G401.6 (cell line): ENCODE measurements at regions not wholly inside any gene's neighbourhood (a gene's known extent, or its start where the extent isn't known, plus 50 kb on each side); places are given as distances from the start of the nearest gene placed in this dataset.
"Not testable (repeated sequence)": the region's sequence is repeated elsewhere in the genome, so short reads cannot be mapped to it uniquely, and the experiment has no call there.

ENCODE experiments used
- FAIRE-seq: peaks from 2 replicates; lab custom pipeline; 2012; peaks lifted over from hg19 to GRCh38; lab: Jason Lieb, UNC

DNA sequence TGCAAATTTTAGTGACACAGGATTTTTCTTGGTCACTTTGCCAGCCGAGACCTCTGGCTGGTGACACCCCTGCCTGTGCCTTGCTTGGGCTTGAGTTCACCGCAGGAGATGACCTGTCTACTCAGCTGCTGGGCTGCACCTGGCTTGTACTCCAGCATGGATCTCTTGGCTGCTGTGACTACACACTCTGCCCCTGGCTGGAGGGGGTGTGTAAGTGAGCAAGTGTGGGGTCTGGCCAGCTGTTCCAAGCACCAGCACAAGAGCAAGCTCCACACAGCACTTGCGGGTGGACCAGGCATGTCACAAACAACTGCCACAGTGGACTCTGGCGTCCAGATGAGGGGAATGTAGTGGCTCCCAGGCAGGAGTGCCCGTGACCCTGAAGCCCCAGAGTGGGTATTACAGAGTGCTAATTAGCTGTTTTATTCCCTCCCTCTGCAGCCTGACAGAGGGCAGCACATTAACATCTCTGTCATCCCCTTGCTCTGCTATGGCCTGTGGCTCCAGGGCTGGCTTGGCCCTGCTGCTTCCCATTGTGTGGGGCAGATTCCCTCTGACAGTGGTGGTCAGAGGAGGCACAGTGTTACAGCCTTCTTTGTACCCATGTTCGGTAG lies 1387.2 kb downstream of the OLFM4 start:
- FAIRE-seq = no peak

DNA sequence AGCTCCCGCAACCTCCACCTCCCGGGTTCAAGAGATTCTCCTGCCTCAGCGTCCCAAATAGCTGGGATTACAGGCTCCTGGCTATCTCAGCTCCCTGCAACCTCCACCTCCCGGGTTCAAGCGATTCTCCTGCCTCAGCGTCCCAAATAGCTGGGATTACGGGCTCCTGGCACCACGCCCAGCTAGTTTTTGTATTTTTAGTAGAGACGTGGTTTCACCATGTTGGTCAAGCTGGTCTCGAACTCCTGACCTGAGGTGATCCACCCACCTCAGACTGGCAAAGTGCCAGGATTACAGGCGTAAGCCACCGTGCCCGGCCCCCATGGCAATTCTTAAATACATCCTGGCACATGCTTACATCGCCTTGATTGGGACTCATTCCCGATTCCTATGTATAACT lies 1394.3 kb downstream of the OLFM4 start:
- not testable (repeated sequence) for FAIRE-seq

DNA sequence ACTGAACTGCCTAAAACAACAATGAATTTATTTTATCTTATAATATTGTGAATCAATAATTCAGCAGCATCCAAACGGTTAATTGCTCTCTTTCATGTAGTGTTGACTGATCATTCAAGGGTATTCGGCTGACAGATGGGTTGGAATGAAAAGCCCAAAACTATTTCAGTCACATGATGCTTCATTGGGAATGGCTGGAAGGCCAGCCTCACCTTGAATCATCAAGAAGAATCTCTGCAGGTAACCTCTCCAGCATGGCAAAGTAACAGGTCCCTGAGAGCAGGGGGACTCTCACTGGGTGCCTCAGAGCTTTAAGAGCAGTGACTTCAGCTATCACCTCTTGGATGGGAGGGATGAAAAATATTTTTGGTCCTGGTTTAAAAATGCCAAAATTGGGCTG lies 1395.7 kb downstream of the OLFM4 start:
- no peak for FAIRE-seq

DNA sequence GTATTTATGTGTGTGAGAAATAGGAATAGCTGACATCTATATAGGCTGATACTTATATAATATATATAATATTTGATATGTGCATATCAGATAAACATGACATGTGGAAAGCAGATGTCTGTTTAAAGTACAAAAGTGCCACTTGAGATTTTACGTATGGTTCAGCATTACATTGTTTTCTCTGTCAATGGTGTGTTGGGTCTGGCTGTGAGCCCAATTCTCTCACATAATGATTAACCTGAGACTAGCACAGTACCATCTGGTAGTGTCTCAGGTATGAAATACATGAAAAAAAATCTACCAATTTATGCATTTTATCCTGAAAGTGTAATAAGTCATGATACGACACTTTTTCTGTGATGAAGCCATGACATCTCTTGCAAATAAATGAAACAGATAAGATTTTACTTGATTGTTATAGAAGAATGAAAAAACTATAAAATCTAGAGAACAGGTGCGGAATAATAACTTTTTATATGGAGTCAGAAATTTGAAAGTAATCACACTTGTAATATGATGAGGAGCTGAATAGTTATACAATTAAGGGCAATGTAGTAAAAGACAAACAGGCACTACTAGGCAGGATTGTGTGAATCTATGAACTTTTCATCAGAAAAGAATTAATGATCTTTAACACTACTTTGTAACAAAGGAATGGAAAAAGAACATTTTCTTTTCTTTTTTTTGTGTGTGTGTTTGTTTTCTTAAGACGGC lies 1405.0 kb downstream of the OLFM4 start:
- FAIRE-seq = no peak

DNA sequence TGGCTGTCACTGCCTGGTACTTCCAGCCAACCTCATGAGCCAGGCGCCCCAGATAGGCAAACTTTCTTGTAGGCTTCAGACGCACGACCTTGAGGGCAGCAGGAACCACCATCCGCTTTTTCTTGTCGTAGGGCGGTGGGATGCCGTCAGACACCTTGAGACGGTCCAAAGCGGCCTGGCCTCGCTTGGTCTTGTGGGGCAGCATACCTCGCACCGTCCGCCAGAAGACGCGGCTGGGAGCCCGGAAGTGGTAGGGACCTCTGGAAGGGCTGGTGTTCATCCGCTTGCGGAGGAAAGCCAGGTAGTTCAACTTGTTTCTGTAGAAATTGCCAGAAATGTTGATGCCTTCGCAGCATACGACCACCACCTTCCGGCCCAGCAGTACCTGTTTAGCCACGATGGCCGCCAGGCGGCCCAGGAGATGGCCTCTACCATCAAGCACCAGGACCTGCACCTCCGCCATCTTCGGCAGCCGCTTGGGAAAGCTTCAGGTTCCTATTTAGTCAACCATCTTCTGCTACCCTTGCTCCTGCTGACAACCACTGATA lies 1412.3 kb downstream of the OLFM4 start:
- FAIRE-seq = not testable (repeated sequence)

DNA sequence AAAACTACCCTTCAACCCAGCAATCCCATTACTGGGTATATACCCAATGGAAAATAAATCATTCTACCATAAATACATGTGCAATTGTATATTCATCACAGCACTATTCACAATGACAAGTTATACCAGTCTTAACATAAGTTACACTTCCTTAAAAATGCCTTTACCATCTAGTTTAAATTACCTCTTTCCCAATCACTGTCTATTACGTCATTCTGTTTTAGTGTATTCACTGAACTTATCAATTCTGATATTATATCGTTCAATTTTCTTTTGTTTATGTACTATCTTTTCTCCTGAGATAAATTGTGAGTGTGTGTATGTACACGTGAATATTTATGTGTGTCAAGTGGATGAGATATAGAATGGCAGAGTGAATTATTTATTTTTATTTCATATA lies 1416.8 kb downstream of the OLFM4 start:
- FAIRE-seq = no peak

DNA sequence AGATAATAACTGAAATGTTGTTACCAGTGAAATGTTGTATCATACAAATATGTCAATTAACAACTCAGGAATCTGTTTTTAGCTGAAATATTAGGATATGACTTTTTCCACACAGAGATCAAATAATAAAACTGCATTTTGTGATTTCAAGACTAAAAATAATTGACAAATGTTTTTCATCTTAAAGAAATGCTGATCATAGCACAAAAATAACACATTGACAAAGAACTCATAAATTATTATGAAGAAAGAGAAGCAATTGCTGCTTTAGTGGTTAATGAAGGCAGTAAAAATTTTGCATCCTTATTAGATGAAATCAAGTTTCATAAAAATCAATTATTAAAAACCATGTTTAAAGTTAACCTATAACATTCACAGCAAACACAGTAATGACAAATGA lies 1417.3 kb downstream of the OLFM4 start:
- no peak for FAIRE-seq

DNA sequence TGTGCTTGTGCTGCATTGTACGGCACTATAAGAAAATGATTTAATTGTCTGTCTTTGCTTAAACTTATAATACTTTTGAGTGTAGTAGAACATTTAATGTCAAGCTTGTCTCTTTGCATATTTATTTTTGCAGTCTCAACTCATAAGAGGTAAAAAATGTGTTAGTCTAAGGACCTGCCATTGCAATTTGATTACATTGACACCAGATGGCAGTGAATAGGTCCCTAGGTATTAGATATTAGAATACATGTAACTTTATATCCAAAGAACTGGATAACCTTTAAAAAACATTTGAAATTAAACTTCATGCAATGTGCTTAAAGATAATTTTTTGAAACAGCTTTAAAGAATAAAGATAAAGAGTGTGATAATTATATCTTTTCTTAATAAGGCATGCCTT lies 1421.3 kb downstream of the OLFM4 start:
- FAIRE-seq = no peak

DNA sequence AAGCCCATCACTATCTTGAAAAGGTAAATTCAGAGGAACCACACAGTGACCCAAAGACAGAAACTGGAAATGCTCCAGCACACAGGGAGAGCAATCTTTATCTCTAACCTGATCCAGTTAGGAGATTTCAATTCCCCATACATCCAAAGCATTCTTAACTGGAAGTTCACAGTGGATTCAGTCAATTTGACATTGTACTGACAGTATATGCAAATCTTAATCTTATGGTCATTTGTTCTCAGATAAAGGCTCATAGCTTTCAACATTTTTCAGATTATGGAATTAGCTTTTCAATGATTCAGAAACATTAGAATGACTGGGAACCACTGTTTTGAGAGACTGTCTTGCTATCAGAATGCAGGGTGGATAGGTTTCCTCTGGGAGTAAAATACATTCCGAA lies 1455.6 kb downstream of the OLFM4 start:
- FAIRE-seq = no peak

DNA sequence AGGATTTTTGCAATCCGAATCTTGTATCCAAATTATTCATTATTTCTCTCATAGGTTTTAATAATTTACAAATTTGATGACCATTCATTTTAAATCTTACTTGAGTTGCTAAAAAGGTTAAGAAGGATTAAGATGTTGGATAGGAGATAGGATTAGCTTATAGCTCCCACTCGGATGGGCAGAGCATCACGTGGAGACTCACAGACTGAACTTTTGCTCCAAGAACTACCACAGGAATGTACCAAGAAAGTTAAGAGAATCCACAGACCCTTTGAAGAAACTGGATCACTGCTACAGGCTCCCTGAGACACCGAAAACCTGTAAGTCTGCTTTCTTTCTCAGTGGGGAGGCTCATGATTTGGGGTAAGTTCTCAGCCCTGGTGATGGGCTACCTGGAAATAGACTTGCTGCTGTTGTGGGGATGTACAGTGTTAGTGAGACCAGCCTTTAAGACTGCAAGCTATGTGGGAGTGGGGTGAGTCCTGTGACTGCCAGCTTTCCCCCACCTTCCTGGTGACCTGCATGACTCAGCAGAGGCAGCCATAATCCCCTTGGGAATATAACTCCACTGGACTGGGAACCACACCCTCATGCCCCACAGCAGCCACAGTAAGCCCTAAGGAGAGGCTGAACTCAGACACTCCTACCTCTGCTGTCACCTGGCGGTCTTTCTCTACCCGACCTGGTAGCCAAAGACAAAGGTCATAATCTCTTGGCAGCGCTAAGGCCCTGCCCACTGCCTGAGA lies 1458.0 kb downstream of the OLFM4 start:
- no peak for FAIRE-seq

DNA sequence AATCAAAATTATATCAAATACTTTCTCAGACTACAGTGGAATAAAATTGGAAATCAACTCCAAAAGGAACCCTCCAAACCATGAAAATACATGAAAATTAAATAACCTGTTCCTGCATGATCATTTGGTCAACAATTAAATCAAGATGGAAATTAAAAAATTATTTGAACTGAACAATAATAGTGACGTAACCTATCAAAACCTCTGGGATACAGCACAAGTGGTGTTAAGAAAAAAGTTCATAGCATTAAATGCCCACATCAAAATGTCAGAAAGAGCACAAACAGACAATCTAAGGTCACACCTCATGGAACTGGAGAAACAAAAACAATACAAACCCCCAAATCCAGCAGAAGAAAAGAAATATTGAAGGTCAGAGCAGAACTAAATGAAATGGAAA lies 1460.7 kb downstream of the OLFM4 start:
- no peak for FAIRE-seq

DNA sequence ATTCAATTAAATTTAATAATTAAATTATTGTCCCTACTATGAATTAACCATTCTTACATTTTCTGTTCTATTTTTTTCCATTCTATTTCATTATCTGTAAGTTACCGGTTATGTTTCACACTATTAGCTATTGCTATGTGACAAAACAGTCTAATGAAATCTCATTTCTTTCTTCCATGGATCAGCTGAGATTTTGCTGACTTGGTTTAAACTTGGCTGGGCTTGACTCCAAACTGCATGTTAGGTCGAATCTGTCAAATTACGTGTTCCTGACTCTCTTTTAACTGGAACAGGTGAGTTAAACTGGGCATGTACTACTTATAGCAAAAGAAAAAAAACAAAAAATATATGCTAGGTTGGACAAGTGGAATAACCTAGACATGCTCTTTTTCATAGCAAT lies 1464.4 kb downstream of the OLFM4 start:
- no peak for FAIRE-seq

DNA sequence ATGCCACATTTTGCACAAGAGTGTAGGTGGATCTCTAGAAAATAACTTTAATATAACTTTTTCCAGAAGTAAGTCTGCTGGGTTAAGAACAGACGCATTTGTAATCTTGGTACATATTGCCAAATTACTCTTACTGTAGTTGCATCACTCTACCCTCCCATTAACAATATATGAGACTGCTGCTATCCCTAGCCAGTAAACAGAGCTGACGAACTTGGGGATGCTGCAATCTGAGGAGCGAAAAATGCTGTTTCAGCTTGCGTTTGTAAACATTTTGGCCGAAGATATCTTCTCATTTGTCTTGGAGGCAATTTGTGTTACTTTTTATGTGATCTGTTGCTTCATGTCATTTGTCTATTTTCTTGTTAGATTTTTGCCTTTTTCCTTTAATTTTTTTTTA lies 1482.8 kb downstream of the OLFM4 start:
- no peak for FAIRE-seq

DNA sequence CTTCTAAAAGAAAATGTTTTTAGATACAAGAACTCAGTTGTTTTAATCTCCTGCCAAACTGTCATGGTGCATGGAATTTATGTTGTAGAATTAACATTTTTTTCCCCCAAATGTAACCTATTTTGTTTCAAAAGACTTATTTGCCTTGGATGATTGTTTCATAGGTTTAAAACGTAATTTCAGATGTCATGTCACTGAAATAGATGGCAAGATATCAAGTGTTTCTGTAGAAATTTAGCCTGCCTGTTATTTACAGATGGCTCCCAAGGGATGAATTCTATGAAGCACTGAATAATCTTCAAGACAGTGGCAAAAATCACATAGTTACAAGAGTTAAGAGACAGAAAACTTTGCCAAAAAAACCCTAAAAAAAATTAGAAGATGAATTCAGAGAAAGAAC lies 1484.6 kb downstream of the OLFM4 start:
- FAIRE-seq = no peak

DNA sequence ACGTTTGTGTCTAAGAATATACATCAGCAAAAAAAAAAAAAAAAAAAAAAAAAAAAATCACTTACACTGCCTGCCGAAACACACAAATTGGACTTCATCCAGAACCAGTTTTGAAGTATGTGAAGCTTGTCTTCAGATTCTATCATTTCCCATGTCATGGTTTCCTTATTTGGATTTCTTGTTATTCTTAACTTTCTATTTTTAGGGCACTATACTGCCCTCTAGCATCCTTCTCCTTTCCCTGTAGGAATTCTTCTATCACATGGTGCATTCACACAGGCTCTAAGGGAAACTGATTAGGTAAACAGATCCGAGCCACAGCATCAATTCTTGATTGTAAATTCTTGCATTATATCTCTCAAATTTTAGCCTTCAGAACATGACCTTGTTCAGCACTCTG lies 1507.5 kb downstream of the OLFM4 start:
- no peak for FAIRE-seq

DNA sequence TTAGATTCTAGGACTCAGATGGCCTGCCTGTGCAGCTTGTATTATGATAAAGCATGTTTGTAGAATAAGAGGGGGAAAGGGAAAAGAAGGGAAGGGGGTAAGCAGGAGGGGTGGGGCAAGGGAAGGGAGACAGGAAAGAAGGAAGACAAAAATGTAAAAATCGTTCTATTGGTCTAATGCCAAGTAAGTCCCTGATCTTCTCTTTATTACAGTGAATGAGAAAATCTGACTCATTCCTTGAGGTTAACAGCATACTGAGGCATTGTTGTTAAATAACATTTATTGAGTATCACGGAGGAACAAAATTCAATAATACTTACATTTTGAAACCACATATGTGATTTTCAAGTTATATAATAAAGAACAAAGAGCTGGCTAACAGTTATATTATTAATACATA lies 1534.7 kb downstream of the OLFM4 start:
- no peak for FAIRE-seq

DNA sequence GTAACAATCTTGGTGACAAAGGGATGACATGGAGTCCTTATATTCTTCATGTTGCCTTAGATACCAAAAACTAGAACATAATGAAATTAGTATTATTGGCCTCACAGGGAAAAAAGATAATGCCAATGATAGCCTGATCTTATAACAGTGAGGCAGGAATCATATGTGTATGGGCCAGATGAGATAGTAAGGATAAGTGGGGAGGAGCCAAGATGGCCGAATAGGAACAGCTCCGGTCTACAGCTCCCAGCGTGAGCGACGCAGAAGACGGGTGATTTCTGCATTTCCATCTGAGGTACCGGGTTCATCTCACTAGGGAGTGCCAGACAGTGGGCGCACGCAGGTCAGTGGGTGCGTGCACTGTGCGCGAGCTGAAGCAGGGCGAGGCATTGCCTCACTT lies 1543.4 kb downstream of the OLFM4 start:
- not testable (repeated sequence) for FAIRE-seq

DNA sequence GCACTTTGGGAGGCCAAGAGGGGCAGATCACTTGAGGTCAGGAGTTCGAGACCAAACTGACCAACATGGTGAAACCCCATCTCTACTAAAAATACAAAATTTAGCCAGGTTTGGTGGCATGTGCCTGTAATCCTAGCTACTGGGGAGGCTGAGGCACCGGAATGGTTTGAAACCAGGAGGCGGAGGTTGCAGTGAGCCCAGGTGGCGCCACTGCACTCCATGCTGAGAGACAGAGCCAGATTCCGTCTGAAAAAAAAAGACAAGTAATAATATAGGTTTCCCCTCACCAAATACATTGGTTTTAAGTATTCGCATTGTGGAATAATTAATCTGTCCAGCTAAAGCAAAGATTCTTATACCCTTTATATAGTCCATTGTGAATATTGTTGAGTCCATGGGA lies 1544.6 kb downstream of the OLFM4 start:
- no peak for FAIRE-seq

DNA sequence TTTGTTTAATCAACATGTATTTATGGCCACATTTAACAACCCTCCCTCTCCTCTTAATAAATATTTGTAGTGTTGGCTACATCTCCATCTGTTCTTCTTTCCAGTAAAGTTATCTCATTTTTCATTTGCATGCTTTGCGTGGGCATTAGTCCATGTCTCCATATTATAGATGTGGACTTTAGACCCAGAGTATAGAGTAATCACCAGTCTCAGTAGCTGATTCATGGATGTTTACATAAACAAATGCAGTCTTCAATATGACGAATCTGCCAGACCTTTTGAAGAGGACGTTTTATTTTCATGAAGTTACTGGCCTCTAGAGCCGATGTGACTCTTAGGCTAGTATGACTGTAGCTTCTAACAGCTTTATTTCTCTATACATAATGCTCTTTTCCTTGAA lies 1546.2 kb downstream of the OLFM4 start:
- no peak for FAIRE-seq

DNA sequence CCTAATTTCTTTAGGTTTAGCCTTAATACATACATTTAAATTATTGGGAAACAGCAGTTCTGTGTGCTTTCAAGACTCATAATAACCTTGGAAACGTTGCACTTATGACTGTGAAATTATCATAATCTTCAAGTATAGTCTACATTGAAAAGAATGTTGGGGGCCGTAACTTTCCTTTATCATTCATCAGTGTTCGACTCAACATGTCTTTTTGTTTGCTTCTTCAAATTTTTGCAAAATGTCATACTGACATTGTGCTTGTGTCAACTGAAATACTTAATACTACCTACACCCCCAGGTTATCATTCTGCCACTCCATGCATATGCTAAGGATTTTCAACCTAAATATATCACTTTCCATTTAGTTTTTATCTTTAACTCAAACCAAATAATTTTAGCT lies 1562.9 kb downstream of the OLFM4 start:
- no peak for FAIRE-seq

DNA sequence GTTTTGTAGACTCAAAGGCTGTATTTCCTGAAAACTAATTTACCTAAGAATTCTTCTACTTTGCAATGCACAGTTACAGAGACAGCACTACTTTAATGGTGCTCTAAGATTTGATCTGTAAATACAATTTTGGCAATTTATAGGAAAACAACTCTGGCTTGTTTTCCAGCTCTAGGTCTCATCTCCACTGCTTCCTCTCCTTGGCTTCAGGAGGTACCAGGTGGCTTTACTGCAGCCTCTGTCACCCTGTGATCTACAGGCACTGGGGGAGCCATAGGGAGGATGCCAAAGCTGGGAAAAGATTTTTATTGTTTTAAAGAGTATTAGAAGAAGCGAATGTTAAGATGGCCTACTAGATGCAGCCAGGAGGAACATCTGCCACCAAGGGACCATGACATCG lies 1563.6 kb downstream of the OLFM4 start:
- FAIRE-seq = no peak

DNA sequence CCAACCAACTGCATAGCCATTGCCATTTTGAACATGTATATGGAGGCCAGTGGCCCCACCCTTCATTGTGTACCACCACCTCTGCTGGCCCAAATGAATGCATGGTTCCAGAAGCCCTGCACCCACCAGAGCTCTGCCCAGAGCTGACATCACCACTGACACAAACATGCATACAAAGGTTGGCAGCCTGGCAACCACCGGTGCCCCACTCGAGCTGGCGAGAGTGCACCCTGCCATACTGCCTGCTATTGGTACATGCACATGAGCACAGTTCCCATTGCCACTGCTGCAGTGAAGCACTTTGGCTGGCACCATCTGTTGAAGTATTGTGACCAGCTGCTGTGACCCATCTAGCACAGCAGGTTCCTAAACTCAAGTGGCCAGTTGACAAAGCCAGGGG lies 1564.9 kb downstream of the OLFM4 start:
- no peak for FAIRE-seq

DNA sequence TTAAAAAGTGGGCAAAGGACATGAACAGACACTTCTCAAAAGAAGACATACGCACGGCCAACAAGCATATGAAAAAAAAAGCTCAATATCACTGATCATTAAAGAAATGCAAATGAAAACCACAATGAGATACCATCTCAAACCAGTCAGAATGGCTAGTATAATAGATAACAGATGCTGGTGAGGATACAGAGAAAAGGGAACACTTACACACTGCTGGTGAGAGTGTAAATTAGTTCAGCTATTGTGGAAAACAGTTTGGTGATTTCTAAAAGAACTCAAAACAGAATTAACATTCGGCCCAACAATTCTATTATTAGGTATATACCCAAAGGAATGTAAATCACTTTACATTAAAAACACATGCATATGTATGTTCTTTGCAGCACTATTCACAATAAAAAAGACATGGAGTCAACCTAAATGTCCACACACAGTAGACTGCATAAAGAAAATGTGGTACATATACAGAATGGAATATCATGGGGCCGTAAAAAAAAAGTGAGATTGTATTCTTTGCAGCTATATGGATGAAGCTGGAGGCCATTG lies 1569.0 kb downstream of the OLFM4 start:
- no peak for FAIRE-seq
